ENCODE measurements at regions not wholly inside any gene's neighbourhood (a gene's known extent, or its start where the extent isn't known, plus 50 kb on each side); places are given as distances from the start of the nearest gene placed in this dataset.

DNA sequence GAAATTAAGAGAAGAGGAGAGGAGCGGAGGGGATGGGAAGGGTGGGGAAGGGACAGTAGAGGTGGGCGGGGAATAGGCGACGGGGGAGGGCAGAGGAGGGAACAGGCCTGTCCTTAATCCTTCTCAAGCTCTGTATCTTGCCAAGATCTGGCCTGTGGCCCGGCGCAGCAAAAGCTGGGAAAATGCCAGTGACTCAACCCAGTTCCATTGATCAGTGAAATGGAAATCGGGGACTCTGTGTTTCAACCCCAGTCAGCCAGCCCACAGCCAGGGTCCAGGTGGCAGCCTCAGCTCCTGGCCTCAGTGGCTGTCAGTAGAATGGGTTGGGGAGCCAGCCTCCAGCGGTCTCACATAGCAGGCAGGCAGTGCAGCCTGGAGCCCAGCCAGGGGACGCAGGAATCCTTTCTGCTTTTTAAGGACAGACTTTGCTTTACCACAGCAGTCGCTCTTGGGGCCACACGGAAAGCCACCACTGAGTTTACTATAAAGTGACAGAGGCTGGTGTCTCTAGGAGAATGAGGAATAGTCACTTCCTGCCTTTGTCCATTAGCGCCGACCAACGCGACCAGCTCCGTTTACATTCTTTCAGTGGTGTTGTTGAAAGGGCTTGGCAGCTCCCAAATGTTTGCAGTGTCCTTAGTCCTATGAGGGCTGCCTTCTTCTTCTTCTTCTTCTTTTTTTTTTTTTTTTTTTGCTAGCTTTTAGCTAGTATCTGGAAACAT is 128.0 kb downstream of the RIN2 start:
- in situ Hi-C loops (cut with MboI; ENCODE audit: low pct_unique_long_range_greater_than_20kb, low sequenced_read_pairs, unreplicated experiment): no loop called here
- TF ChIP-seq, protein P1, sequence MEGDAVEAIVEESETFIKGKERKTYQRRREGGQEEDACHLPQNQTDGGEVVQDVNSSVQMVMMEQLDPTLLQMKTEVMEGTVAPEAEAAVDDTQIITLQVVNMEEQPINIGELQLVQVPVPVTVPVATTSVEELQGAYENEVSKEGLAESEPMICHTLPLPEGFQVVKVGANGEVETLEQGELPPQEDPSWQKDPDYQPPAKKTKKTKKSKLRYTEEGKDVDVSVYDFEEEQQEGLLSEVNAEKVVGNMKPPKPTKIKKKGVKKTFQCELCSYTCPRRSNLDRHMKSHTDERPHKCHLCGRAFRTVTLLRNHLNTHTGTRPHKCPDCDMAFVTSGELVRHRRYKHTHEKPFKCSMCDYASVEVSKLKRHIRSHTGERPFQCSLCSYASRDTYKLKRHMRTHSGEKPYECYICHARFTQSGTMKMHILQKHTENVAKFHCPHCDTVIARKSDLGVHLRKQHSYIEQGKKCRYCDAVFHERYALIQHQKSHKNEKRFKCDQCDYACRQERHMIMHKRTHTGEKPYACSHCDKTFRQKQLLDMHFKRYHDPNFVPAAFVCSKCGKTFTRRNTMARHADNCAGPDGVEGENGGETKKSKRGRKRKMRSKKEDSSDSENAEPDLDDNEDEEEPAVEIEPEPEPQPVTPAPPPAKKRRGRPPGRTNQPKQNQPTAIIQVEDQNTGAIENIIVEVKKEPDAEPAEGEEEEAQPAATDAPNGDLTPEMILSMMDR (IDR thresholded peaks at IDR 0.05; ENCODE audit: extremely low read depth, insufficient read depth, missing control alignments): no peak
- DNase-seq (ENCODE audit: low spot score): no peak

DNA sequence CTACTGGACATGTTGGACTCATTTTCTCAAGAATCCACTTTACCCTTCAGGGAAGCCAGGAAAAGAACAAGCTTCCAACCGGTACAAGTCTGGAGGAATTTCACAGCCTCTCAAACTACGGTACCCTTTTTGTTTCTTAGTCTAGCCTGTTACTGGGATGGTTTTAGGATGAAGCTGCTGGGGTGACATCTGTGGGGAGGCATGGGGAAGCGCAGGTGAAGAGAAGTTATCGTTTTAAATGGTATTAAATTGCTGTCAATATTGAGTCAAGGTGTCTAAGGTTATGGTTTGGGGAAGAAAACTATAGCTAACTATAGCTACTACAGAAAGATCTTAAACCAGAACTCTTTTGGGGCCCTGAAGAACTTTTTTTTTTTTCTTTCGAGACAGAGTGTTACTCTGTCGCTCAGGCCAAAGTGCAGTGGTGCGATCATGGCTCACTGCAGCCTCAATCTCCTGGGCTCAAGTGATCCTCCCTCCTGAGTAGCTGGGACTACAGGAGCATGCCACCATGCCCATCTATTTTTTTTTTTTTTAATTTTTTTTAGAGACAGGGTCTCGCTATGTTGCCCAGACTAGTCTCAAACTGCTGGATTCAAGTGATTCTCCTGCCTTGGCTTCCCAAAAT is 128.7 kb downstream of the RIN2 start:
- in situ Hi-C loops (cut with MboI; ENCODE audit: low pct_unique_long_range_greater_than_20kb, low sequenced_read_pairs, unreplicated experiment): no loop called here
- no peak for DNase-seq (ENCODE audit: low spot score)
- TF ChIP-seq, protein P1 (IDR thresholded peaks at IDR 0.05; ENCODE audit: extremely low read depth, insufficient read depth, missing control alignments): no peak

DNA sequence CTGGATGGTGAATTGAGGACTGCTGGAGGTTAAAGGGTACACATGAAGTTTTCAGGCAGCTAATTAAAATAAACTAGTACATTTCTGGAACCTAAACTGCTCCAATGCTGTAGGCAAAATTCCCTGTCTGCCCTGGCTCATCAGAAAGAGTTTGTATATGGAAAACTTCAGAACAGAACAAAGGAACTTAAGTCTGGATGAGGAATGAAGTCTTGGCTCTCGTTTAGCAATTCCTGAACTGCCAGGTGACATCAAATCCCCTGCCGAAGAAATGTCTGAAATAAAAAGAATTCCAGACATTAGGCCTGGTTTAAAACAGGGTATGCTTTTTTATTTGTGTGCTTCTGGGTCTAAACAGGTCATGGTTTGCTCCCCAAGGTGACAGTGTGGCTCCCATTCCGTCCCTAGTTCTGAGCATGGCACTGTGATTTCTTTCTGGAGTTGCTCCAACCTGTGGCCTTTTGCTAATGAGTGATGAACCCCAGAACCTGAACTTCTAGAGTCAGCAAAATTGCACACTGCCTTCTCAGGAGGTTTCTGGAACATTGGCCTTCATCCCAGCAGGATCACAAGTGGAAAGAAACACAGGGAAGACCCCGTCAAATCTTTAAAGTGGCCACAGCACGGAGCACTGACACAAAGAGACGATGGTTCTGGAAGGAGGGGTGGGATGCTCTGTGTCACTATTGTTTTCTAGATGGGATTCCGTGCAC is 129.4 kb upstream of the NAA20 start:
- TF ChIP-seq, protein P1 (IDR thresholded peaks at IDR 0.05; ENCODE audit: extremely low read depth, insufficient read depth, missing control alignments): no peak
- DNase-seq (ENCODE audit: low spot score): no peak
- in situ Hi-C loops (cut with MboI; ENCODE audit: low pct_unique_long_range_greater_than_20kb, low sequenced_read_pairs, unreplicated experiment): no loop called here

DNA sequence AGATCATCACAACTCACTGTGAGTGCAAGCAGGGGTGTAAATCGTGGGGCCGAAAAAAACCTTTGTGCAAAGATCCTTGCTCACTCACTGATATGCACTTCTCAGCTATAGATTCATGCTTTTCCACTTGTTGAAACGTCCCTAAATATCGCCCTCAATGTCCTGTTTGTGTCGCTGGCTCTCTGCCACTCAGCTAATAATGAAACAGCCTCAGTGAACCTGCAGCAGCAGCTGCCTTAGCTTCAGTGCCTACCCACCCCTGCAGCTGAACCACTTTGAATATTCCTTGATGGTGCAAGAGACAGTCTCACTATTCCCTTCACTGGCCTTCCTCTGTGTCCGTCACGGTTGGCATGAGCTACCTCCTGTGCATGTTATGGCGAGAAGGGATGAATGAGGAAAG is 128.9 kb upstream of the NAA20 start:
- TF ChIP-seq, protein P1 (IDR thresholded peaks at IDR 0.05; ENCODE audit: extremely low read depth, insufficient read depth, missing control alignments): no peak
- no peak for DNase-seq (ENCODE audit: low spot score)
- in situ Hi-C loops (cut with MboI; ENCODE audit: low pct_unique_long_range_greater_than_20kb, low sequenced_read_pairs, unreplicated experiment): no loop called here

DNA sequence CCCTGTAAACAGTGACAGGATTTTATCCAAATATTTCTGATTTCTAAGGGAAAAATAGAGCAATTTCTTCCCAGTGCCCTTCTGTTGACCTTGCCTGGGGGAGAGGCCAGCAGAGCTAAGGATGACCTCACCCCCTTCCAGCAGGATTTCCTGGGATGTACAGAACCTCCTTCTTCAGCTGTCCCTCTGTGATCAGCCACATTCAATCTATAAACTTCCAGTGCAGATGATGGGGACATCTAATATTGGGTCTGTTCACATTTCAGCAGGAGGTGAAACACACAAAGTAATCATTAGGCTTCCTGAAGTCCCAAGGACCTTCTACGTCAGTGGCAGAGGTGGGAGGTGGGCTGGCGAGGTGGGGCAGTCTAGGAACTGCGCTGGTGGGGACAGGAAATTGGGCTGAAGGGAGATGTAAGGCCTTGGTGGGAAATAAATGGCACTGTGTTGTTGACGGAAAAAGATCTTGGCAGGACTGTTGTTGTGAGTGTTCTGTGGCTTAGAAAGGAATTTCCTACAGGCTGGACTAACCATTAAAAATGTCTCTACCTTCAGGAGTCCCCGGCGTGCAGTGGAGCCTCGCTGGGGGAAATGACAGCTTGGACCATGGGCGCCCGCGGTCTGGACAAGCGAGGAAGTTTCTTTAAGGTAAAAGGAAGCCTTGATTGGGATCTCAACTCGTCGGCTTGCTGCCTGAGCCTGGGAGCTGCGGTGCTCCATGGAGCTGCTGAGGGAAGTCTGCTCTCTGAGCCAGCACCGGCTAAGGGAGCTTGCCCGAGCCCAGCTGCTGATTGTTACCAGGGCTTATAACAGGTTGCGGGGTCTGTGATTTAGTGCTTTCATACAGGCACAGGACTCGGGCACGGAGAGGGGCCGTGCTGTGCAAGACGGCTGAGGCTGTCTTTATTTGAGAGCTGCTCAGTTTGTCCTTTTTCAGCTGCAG is 127.9 kb upstream of the NAA20 start:
- in situ Hi-C loops (cut with MboI; ENCODE audit: low pct_unique_long_range_greater_than_20kb, low sequenced_read_pairs, unreplicated experiment): no loop called here
- no peak for DNase-seq (ENCODE audit: low spot score)
- TF ChIP-seq, protein P1 (IDR thresholded peaks at IDR 0.05; ENCODE audit: extremely low read depth, insufficient read depth, missing control alignments): no peak

Measured in GM13977 (cell line).